ENCODE measurements at regions not wholly inside any gene's neighbourhood (a gene's known extent, or its start where the extent isn't known, plus 50 kb on each side); places are given as distances from the start of the nearest gene placed in this dataset.

DNA sequence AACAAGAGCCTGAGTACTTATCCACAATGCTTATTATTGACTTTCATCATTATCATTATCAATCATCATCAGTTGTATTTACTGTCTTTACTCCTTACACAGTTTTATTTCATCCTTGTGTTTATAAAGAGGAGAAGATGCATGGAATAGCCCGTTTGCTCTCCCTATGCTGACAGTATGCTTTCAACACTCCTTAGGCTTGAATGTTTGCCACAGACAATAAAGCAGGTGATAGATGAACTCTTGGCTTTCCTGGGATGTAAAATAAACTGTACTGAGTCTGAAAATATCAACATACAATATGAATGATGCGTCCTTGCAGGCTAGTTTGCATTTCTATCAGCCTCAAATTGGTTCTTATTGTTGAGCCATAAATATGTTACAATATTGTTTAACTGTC is 891.8 kb upstream of the NCAM2 start:
- 47 to 62% (median 51%) methylated on average over 2 of the region's 2 CpGs for WGBS, 5 donors
- H3K4me3 ChIP-seq: no peak overlapping the region
- H3K27me3 ChIP-seq (replicated peaks in 1 of 7): no peaks in the 10 kb centered on the region
- H3K4me1 ChIP-seq: no peaks in the 10 kb centered on the region
- intact Hi-C loops (cut with DNase I; ENCODE audit: low total_unique reads): no loop called here
- H3K9me3 ChIP-seq: peaks cover 0 to 13% (median 2%) of the 10 kb centered on the region in 8 donors
- TF ChIP-seq POLR2A (IDR thresholded peaks at IDR 0.05) (no peak), POLR2AphosphoS5 (IDR thresholded peaks at IDR 0.05) (no peak), CTCF (IDR thresholded peaks at IDR 0.05 in 8 of 11, conservative IDR thresholded peaks at IDR 0.05 in 3 of 11) (no peak)
- H3K36me3 ChIP-seq: no peaks in the 10 kb centered on the region
- no peak for DNase-seq
- H3K27ac ChIP-seq: no peak overlapping the region

DNA sequence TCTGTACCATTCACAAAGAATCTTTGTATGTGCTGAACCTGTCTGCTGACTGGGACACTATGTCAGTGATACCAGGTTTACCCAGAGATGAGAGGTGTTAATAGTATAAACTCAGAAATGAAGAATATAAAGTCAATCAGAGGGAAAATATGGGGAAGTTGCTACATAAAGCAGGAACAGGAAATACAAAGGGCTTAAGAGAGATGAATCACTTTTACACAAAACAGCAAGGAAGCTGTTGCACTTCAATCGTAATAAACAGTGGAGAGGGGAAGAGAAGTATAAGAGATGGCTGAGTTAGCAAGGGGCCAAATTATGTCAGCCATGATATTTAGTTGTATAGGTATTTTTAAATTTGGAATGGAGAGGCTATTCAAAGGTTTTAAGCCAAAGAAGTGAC is 890.2 kb upstream of the NCAM2 start:
- Histone ChIP-seq H3K27me3 (replicated peaks in 1 of 7) (no peaks in the 10 kb centered on the region), H3K9me3 (peaks cover 0 to 23% (median 4%) of the 10 kb centered on the region in 8 donors), H3K27ac (no peak overlapping the region), H3K36me3 (no peaks in the 10 kb centered on the region), H3K4me3 (no peak overlapping the region), H3K4me1 (no peaks in the 10 kb centered on the region)
- intact Hi-C loops (cut with DNase I; ENCODE audit: low total_unique reads): no loop called here
- 10 to 32% (median 10%) methylated on average over 1 of the region's 1 CpG for WGBS, 5 donors
- TF ChIP-seq CTCF (IDR thresholded peaks at IDR 0.05 in 8 of 11, conservative IDR thresholded peaks at IDR 0.05 in 3 of 11) (no peak), POLR2A (IDR thresholded peaks at IDR 0.05) (no peak), POLR2AphosphoS5 (IDR thresholded peaks at IDR 0.05) (no peak)
- no peak for DNase-seq

DNA sequence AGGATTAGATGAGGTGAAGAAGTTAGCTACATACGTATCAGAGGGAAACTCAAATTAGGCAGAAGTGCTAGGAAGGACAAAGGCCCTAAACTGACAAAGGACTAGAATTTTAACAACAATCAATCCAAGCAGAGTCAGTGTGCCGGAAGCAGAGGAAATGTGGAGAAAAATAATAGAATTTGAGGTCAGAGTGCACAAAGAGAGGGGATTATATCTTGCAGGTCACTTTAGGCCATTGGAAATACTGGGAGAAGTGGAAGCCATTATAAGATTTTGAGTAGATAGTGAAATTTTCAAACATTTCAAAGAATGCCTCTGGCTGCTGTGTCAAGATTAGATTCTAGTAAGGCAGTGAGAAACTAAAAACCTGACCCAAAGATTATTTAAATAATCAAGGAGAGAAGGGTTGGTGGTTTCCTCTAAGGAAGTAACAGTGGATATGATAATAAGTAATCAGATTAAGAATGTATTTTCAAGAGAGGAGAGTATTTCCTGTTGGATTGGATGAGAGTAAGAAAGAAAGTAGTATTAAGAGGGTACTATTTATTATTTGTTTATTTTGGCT is 889.2 kb upstream of the NCAM2 start:
- no peak for DNase-seq
- Histone ChIP-seq H3K9me3 (peaks cover 0 to 27% (median 6%) of the 10 kb centered on the region in 8 donors), H3K27me3 (replicated peaks in 1 of 7) (no peaks in the 10 kb centered on the region), H3K27ac (no peak overlapping the region), H3K4me3 (no peak overlapping the region), H3K4me1 (no peaks in the 10 kb centered on the region), H3K36me3 (no peaks in the 10 kb centered on the region)
- intact Hi-C loops (cut with DNase I; ENCODE audit: low total_unique reads): no loop called here
- TF ChIP-seq CTCF (IDR thresholded peaks at IDR 0.05 in 8 of 11, conservative IDR thresholded peaks at IDR 0.05 in 3 of 11) (no peak), POLR2AphosphoS5 (IDR thresholded peaks at IDR 0.05) (no peak), POLR2A (IDR thresholded peaks at IDR 0.05) (no peak)
- 50 to 71% (median 56%) methylated on average over 2 of the region's 2 CpGs for WGBS, 5 donors

DNA sequence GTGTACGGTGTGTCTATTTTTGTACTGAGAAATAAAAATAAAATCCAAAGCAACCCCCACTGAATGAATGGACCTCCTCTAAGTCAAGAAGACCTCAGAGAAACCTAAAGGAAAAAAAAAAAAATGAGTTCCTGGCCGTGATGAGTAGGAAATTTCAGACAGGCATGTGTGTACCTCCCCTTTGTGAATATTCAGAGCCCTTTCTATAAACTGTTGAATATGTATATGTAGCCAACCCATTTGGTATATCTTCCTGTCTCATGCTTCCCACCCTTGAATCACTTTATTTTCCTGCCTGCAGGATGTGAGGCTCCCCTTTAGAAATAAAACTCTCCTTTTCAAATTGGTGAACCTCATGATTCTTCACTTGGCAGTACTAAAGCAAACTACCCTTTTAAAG is 887.8 kb upstream of the NCAM2 start:
- Histone ChIP-seq H3K4me1 (no peaks in the 10 kb centered on the region), H3K36me3 (no peaks in the 10 kb centered on the region), H3K9me3 (peaks cover 0 to 22% (median 10%) of the 10 kb centered on the region in 8 donors), H3K27me3 (replicated peaks in 1 of 7) (no peaks in the 10 kb centered on the region), H3K27ac (no peak overlapping the region), H3K4me3 (no peak overlapping the region)
- intact Hi-C loops (cut with DNase I; ENCODE audit: low total_unique reads): no loop called here
- TF ChIP-seq POLR2AphosphoS5 (IDR thresholded peaks at IDR 0.05): no peak
- TF ChIP-seq POLR2A (IDR thresholded peaks at IDR 0.05): no peak
- 55 to 78% (median 65%) methylated on average over 2 of the region's 2 CpGs for WGBS, 5 donors
- no peak for DNase-seq

GRCh38 chr21:20151741-20152140 is 846.5 kb upstream of the NCAM2 start:
- H3K27me3 ChIP-seq (replicated peaks in 1 of 7): no peaks in the 10 kb centered on the region
- no peak overlapping the region for H3K27ac ChIP-seq
- intact Hi-C loops (cut with DNase I; ENCODE audit: low total_unique reads): no loop called here
- 85 to 100% (median 89%) methylated on average over 1 of the region's 1 CpG for WGBS, 5 donors
- no peaks in the 10 kb centered on the region for H3K4me1 ChIP-seq
- H3K36me3 ChIP-seq: no peaks in the 10 kb centered on the region
- H3K4me3 ChIP-seq: no peak overlapping the region
- TF ChIP-seq POLR2AphosphoS5 (IDR thresholded peaks at IDR 0.05): no peak
- TF ChIP-seq CTCF (IDR thresholded peaks at IDR 0.05 in 8 of 11, conservative IDR thresholded peaks at IDR 0.05 in 3 of 11): no peak
- TF ChIP-seq POLR2A (IDR thresholded peaks at IDR 0.05): no peak
- H3K9me3 ChIP-seq: peaks cover 0 to 51% (median 38%) of the 10 kb centered on the region in 8 donors
- DNase-seq: no peak
